Astrocyte of the spinal cord (primary cell): ENCODE measurements at regions not wholly inside any gene's neighbourhood (a gene's known extent, or its start where the extent isn't known, plus 50 kb on each side); places are given as distances from the start of the nearest gene placed in this dataset.

Experiments
- DNase-seq: peaks from one replicate; pipeline ENCODE4 v3.0.0; 2011; ENCODE audit warnings: low read depth, low spot score
- H3K4me3 ChIP-seq: 2 replicates; pipeline ENCODE4 v1.5.1; 2011; ENCODE audit warnings: low read depth, mild to moderate bottlenecking, low read length, moderate library complexity
- CTCF ChIP-seq: IDR thresholded peaks from 2 replicates; pipeline ENCODE4 v1.5.1; 2012; ENCODE audit warnings: low read depth, mild to moderate bottlenecking, low read length, inconsistent platforms
- in situ Hi-C: cut with HindIII; loops from 2 replicates; pipeline ENCODE4 v1.10.0; 2017; ENCODE audit warnings: low sequenced_read_pairs

- no peak for DNase-seq
- TF ChIP-seq CTCF = no peak
- no peak overlapping the region for H3K4me3 ChIP-seq
- in situ Hi-C loops = no loop called here
Observed at GRCh38 chr6:43847741-43848630, 78.0 kb downstream of the VEGFA start.

- DNase-seq = peak; percentile 18
- H3K4me3 ChIP-seq = no peak overlapping the region
- in situ Hi-C loops = no loop called here
- TF ChIP-seq CTCF = no peak
Observed at GRCh38 chr6:43846556-43846955, 76.5 kb downstream of the VEGFA start.

GRCh38 chr6:43845646-43846045 lies 75.6 kb downstream of the VEGFA start:
- H3K4me3 ChIP-seq = no peak overlapping the region
- TF ChIP-seq CTCF = no peak
- no peak for DNase-seq
- in situ Hi-C loops = no loop called here

- H3K4me3 ChIP-seq = no peak overlapping the region
- no peak for TF ChIP-seq CTCF
- DNase-seq = no peak
- in situ Hi-C loops = no loop called here
Observed at GRCh38 chr6:43843669-43844171, 73.7 kb downstream of the VEGFA start.

GRCh38 chr6:43843097-43843645 lies 73.2 kb downstream of the VEGFA start:
- no peak for DNase-seq
- no peak for TF ChIP-seq CTCF
- no peak overlapping the region for H3K4me3 ChIP-seq
- in situ Hi-C loops = no loop called here

GRCh38 chr6:43842231-43842794 lies 72.3 kb downstream of the VEGFA start:
- TF ChIP-seq CTCF = no peak
- in situ Hi-C loops = no loop called here
- H3K4me3 ChIP-seq = no peak overlapping the region
- peak; percentile 52 for DNase-seq
